22Rv1 (cell line): ENCODE measurements at regions not wholly inside any gene's neighbourhood (a gene's known extent, or its start where the extent isn't known, plus 50 kb on each side); places are given as distances from the start of the nearest gene placed in this dataset.
"Not testable (repeated sequence)": the region's sequence is repeated elsewhere in the genome, so short reads cannot be mapped to it uniquely, and the experiment has no call there.

ENCODE experiments used
- H3K27ac ChIP-seq: fragments of 450-650 bp; 2 replicates; pipeline ENCODE4 v1.5.1; 2017
- CTCF ChIP-seq: fragments of 450-650 bp; IDR thresholded peaks from 2 replicates; pipeline ENCODE4 v1.5.1; 2017; ENCODE audit warnings: mild to moderate bottlenecking
- ZFX ChIP-seq: fragments of 450-650 bp; IDR thresholded peaks from 2 replicates; pipeline ENCODE4 v1.6.1; 2017; ENCODE audit warnings: antibody characterized with exemption, borderline replicate concordance

GRCh38 chr1:30462166-30462565 lies 261.2 kb downstream of the MATN1 start:
- H3K27ac ChIP-seq, result no peak overlapping the region
- no peak for TF ChIP-seq CTCF
- TF ChIP-seq ZFX, result no peak

- TF ChIP-seq CTCF, result no peak
- TF ChIP-seq ZFX, result no peak
- no peak overlapping the region for H3K27ac ChIP-seq
Observed at GRCh38 chr1:30461640-30462039, 261.7 kb downstream of the MATN1 start.

DNA sequence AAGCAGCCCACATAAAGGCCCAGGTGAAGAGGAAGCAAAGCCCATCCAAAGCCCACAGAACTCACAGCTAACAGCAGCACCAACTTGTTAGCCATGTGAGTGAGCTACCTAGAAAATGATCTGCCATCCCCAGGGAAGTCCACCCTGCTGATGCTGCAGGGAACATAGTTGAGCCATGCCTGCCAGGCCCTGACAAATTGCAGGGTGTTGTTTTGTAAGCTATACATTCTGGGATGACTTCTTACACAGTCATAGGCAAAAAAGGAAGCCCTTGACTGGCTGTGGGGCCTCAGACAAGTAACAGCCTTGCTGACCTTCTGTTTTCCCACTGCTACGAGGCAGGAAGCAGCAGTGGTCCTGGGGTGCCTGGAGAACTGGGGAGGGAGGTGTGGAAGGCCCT lies 262.7 kb downstream of the MATN1 start:
- no peak overlapping the region for H3K27ac ChIP-seq
- TF ChIP-seq ZFX (no peak), CTCF (no peak)

DNA sequence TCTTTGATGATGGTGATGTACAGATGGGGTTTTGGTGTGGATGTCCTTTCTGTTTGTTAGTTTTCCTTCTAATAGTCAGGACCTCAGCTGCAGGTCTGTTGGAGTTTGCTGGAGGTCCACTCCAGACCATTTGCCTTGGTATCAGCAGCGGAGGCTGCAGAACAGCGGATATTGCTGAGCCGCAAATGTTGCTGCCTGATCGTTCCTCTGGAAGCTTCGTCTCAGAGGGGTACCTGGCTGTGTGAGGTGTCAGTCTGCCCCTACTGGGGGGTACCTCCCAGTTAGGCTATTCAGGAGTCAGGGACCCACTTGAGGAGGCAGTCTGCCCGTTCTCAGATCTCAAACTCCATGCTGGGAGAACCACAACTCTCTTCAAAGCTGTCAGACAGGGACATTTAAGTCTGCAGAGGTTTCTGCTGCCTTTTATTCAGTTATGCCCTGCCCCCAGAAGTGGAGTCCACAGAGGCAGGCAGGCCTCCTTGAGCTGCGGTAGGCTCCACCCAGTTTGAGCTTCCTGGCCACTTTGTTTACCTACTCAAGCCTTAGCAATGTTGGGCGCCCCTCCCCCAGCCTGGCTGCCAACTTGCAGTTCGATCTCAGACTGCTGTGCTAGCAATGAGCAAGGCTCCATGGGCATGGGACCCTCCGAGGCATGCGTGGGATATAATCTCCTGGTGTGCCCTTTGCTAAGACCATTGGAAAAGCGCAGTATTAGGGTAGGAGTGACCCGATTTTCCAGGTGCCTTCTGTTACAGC lies 264.5 kb downstream of the MATN1 start:
- H3K27ac ChIP-seq, result not testable (repeated sequence)

GRCh38 chr1:30452925-30453324 lies 270.5 kb downstream of the MATN1 start:
- H3K27ac ChIP-seq, result no peak overlapping the region
- no peak for TF ChIP-seq ZFX
- no peak for TF ChIP-seq CTCF

DNA sequence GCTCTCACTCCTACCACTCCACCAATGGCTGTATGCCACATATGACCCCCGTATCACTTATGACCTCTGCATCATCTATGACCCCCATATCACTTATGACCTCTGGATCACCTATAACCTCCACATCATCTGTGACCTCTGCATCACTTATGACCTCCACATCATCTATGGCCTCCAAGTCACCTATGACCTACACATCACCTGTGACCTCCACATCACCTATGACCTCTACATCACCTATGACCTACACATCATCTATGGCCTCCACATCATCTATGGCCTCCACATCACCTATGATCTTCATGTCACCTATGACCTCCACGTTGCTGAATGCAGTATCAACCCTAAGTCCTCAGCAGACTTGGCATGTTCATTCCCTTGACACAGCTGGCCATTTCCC lies 271.2 kb downstream of the MATN1 start:
- TF ChIP-seq CTCF (no peak), ZFX (no peak)
- no peak overlapping the region for H3K27ac ChIP-seq

DNA sequence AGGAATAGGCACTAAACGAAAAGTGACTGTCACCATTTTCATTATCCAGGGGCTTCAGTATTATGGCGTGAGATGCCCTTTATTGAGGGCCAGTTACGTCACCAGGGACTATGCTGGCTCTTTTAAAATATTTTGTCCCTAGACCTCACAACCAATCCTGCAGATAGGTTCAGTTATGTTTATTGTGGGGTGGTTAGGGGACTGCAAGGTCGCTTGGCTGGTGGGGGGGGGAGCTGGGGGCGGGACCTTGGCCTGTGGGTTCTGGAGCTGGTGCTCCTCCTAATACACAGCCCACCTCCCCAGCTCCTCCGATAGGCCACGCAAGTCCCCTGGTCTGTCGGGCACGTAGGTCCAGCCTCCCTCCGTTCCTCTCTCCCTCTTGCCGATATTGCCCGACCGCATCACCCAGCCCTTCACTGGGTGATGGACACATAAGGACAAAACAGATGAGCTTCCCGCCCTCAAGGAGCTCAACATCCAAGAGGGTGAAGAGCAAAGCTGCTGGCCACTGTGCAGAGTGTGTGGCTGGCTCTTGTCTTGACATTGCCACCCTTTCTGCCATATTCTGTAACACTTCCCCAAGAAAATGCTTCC lies 271.8 kb downstream of the MATN1 start:
- H3K27ac ChIP-seq, result no peak overlapping the region
- TF ChIP-seq CTCF (no peak), ZFX (no peak)

GRCh38 chr1:30450818-30451233 lies 272.6 kb downstream of the MATN1 start:
- TF ChIP-seq ZFX, result no peak
- no peak for TF ChIP-seq CTCF
- H3K27ac ChIP-seq, result no peak overlapping the region
